COLO668 (cell line): ENCODE measurements at regions not wholly inside any gene's neighbourhood (a gene's known extent, or its start where the extent isn't known, plus 50 kb on each side); places are given as distances from the start of the nearest gene placed in this dataset.
"Not testable (repeated sequence)": the region's sequence is repeated elsewhere in the genome, so short reads cannot be mapped to it uniquely, and the experiment has no call there.

Source experiments
- DNase-seq: peaks from one replicate; lab custom pipeline; 2025; ENCODE audit not compliant: unreplicated experiment; lab: John Stamatoyannopoulos, UW

- DNase-seq = no peak
Measured at GRCh38 chr1:215399787-215400186, 167.3 kb upstream of the KCTD3 start.

DNA sequence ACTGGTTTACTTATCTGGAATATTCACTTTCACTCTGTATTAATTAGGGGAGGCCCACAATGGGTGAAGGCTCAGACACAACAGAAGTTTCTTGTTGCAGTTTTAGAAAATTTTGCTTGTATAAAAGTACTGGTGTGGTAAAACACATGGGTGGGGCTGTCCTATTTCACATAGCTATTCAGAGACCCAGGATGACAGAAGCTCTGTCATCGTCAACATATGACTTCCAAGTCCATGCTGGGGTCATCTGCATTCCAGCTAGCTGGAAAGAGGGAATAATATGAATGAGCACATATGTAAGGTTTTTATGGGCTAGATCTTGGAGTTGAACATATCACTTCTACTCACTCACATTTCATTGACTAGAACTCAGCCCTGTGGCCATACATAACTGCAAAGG is 166.4 kb upstream of the KCTD3 start:
- no peak for DNase-seq

DNA sequence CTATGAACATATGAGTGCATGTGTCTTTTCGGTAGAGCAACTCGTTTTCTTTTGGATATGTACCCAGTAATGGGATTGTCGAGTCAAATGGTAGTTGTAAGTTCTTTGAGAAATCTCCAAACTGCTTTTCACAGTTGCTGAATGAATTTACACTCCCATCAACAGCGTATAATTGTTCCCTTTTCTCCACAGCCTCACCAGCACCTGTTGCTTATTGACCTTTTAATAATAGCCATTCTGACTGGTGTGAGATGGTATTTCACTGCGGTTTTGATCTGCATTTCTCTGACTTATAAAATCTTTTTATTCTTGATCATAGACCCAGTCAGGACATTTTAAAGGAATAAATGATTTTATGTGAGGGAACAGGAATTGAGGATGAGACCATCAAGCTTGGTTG is 165.0 kb upstream of the KCTD3 start:
- no peak for DNase-seq

- no peak for DNase-seq
Measured at GRCh38 chr1:215405211-215405610, 161.9 kb upstream of the KCTD3 start.

DNA sequence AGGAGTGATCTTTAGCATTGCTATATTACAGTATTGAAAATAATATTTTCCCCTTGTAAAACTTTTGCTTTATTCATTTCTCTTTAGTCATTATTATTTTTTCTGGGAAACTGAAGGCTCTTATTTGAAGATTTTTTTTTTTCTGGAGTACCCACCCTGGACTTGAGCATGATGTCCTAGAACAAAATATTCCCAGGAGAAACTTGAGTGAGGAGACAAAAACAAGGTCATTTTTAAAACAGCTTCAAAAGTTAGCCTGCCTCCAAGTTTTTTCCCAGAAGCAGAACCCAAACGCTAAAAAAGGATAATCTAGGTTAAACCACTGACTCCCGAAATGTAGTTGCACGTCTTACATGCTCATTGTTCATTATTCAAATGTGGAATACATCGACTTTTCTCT is 160.2 kb upstream of the KCTD3 start:
- no peak for DNase-seq

DNA sequence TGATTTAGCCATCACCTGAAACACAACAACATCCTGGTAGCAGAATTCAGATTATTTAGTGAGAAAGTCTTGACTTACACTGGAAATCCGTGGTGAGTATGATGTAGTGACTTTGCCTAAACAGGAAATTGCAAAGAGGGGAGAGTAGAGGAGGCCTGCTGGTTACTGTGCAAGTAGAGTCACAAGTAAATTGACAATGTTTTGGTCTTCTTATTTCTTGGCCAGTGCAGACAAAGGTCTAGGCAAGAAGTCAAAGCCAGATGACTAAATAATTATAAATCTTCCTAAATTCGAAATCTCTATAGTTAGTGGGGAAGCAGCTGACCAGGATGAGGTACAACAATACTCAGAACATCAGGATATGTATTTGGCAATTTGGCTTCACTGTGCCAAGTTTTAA is 159.5 kb upstream of the KCTD3 start:
- no peak for DNase-seq

- DNase-seq = not testable (repeated sequence)
Measured at GRCh38 chr1:215409546-215409945, 157.6 kb upstream of the KCTD3 start.

DNA sequence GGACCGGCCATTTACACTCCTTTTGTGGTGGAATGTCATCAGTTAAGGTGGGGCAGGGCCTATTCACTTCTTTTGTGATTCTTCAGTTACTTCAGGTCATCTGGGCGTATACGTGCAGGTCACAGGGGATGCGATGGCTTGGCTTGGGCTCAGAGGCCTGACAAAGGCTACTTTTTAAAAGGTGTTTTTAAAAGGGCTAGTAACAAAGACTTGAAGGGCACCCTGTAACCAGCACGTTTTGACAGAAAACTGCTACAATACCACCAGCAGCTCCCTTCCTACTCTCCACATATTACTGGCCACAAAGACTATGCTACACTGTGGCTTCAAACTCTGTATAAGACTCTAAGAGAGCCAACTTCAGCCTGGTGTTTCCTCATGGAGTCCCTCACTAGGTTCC is 151.6 kb upstream of the KCTD3 start:
- not testable (repeated sequence) for DNase-seq

DNA sequence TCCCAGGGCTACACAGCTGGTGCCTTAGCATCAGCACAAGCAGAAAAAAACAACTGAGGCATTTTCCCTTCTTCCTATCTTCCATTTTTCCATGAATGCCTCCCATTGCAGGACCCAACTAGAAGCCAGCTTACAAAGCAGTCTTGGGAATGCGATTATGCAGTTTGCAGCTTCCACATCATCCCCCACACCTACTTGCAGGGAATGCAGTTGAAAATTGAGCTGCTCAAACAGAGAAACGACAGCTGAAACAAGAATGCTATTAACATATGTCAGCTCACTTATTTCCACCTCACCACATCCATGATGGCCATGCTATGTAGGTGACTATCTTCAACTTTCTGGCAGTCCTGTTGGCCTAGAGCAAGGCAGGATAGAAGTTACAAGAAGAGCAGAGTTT is 150.6 kb upstream of the KCTD3 start:
- no peak for DNase-seq

GRCh38 chr1:215417122-215417521 is 150.0 kb upstream of the KCTD3 start:
- no peak for DNase-seq

- DNase-seq = no peak
Measured at GRCh38 chr1:215418876-215419447, 148.1 kb upstream of the KCTD3 start.

DNA sequence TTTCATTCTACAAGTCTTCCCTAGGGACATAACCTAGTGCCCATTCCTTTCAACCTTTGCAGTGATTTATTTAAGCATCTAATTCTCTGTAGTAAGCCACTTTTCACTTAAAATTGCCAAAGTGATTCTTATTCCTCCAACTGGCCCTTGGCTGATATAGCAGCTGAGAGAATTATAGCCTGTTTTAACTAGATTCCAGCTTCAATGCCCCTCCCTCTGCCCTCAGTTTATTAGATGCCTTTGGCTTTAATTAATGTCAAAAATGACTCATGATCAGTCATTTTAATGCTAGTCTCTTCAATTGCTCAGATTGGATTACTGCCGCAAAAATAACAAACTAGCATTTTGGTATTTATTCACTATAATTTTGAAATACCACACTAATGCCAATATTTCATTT is 145.4 kb upstream of the KCTD3 start:
- no peak for DNase-seq

GRCh38 chr1:215423288-215423687 is 143.8 kb upstream of the KCTD3 start:
- DNase-seq = no peak

DNA sequence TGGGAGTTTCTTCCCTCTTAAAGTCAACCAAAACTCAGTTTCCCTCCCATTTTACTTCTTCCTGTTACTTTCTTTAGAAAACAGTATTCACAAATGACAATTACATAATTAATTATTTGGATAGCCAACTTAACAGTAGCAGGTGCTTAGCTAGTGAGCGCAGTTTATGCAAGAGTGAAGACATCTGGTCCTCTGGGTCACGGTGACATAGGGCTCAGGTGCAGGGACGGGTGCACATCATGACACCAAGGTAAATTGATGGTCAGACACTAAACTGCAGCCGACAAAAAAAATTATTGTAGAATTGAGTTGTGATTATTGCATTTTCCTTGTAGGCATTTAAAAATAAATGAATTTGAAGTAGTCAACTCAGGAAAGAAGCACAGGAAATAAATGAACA is 142.0 kb upstream of the KCTD3 start:
- DNase-seq = no peak

- no peak for DNase-seq
Measured at GRCh38 chr1:215426101-215426500, 141.0 kb upstream of the KCTD3 start.

GRCh38 chr1:215432483-215433227 is 134.4 kb upstream of the KCTD3 start:
- not testable (repeated sequence) for DNase-seq

- no peak for DNase-seq
Measured at GRCh38 chr1:215433237-215433636, 133.9 kb upstream of the KCTD3 start.

- DNase-seq = no peak
Measured at GRCh38 chr1:215439549-215439948, 127.6 kb upstream of the KCTD3 start.

DNA sequence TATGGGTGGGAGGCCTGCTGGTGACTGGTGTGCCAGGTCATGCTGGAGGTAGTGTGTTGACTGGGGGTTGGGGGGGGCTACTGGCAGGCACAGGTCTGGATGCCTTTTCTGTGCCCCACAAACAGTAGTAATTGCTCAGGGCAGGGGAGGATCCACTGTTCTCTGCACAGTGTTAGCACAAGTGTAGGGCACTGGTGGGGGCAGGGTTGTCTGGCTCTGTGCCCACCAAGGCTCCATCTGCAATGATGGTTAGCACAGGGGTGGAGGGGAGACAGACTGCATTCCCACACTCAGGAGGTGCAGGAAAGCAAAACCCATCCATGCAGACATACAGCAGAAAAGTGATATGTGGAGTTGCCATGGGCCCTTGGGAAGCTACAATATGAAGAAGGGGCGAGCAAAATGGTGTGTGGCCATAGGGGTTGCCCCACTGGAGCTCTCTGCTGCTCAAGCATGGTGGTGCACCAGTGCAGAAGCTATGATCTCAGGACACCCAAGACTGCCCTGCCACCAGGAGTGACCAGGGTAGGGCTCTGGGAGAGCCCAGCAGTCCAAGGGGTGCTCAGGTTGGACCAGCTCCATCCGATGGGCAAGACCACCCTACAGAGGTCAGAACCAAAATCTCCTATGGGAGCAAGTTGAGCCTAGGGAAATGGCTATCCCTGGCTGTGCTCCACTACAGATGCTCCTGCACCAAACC is 122.2 kb upstream of the KCTD3 start:
- DNase-seq = no peak

DNA sequence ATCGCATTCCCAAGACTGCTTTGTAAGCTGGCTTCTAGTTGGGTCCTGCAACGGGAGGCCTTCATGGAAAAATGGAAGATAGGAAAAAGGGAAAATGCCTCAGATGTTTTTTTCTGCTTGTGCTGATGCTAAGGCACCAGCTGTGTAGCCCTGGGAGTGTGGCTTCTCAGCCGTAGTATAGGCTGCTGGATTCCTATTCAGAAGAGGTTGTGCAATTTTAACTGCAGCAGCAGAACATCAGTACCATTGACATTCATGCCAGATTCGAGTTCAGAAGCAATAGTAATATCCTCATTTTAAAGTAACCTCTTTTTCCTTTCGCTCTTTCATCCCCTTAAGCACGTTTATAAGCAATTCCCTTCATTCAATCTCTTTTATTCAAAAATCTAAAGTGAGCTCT is 119.1 kb upstream of the KCTD3 start:
- DNase-seq = not testable (repeated sequence)

DNA sequence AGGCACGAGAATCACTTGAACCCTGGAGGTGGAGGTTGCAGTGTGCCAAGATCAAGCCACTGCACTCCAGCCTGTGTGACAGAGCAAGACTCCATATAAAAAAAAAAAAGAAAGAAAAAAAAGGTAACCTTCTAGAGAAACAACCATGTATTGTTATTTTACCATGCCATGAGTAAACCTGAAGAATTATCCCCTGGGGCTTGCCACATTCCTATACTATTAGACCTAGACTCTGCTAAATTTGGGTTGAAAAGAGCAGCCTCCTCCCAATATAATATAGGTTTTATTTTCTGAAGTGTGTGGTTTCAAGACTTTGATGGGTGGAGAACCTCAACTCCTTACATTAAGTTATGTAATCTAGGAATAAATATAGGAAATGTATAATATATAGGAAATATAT is 118.0 kb upstream of the KCTD3 start:
- not testable (repeated sequence) for DNase-seq

DNA sequence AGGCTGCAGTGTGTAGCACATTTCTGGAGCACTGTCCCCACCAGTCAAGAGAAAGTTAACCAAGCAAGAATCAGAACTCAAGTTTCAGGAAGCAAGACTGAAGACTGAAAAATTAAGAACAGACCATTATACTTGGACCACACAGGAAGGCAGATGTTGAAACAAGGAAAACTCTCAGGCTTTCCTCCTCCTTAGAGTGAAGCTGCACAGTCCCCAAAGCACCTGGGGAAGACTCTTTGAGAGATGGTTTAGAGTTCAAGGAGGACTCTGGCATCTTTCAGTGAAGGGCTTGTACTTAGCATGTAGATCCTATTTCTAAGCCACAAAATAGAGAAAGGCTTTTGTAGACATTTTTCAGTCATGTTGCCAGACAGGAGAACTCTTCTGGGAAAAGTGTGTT is 113.7 kb upstream of the KCTD3 start:
- no peak for DNase-seq
